Epithelial cell of esophagus (primary cell): ENCODE measurements at regions not wholly inside any gene's neighbourhood (a gene's known extent, or its start where the extent isn't known, plus 50 kb on each side); places are given as distances from the start of the nearest gene placed in this dataset.

Experiments used
- DNase-seq: peaks from one replicate; pipeline ENCODE4 v3.0.0; 2010; ENCODE audit warnings: low read depth
- H3K4me3 ChIP-seq: 2 replicates; pipeline ENCODE4 v1.5.1; 2011; ENCODE audit warnings: mild to moderate bottlenecking, low read length, control low read depth
- CTCF ChIP-seq: IDR thresholded peaks from 2 replicates; pipeline ENCODE4 v1.5.1; 2011; ENCODE audit warnings: low read depth, mild to moderate bottlenecking, low read length, control low read depth, inconsistent platforms; ENCODE audit not compliant: insufficient read depth; ENCODE audit errors: missing control alignments

GRCh38 chr14:94964181-94964580 is 193.1 kb downstream of the DICER1 start:
- no peak for TF ChIP-seq CTCF
- H3K4me3 ChIP-seq = no peak overlapping the region
- no peak for DNase-seq

- no peak overlapping the region for H3K4me3 ChIP-seq
- DNase-seq = no peak
- no peak for TF ChIP-seq CTCF
These were observed 193.1 kb upstream of the GSC start for GRCh38 chr14:94963051-94963450.

GRCh38 chr14:94962166-94962575 is 192.3 kb upstream of the GSC start:
- TF ChIP-seq CTCF = no peak
- DNase-seq = no peak
- H3K4me3 ChIP-seq = no peak overlapping the region

GRCh38 chr14:94961386-94962165 is 191.7 kb upstream of the GSC start:
- TF ChIP-seq CTCF = no peak
- no peak overlapping the region for H3K4me3 ChIP-seq
- no peak for DNase-seq

- TF ChIP-seq CTCF = no peak
- DNase-seq = no peak
- H3K4me3 ChIP-seq = no peak overlapping the region
These were observed 190.5 kb upstream of the GSC start for GRCh38 chr14:94960285-94961001.

GRCh38 chr14:94953541-94954260 is 183.8 kb upstream of the GSC start:
- DNase-seq = no peak
- TF ChIP-seq CTCF = no peak
- H3K4me3 ChIP-seq = no peak overlapping the region
